UCSD-AML1 (cell line): ENCODE measurements at regions not wholly inside any gene's neighbourhood (a gene's known extent, or its start where the extent isn't known, plus 50 kb on each side); places are given as distances from the start of the nearest gene placed in this dataset.
"Not testable (repeated sequence)": the region's sequence is repeated elsewhere in the genome, so short reads cannot be mapped to it uniquely, and the experiment has no call there.

Experiments used
- DNase-seq: peaks from one replicate; lab custom pipeline; 2025; ENCODE audit not compliant: unreplicated experiment; lab: John Stamatoyannopoulos, UW

DNA sequence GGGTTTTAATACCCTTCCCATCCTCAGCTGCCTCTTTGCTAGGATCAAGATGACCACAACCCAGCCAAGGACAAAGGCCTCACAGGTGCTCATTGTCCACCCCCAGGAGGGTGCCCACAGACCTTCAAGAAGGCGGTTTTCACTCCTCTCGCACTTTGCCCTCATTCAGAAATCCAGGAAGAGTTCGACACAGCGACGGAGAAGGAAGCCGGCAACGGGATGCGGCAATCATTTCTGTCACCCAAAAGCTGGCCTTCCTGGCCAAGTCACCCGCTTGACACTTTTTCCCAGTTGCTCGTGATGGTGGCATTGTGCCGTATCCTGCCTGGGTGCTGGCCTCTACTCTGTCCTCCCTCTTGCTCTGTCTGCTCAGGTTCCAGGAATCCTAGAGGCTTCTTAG, 293.0 kb upstream of the ZNF337 start:
- DNase-seq = not testable (repeated sequence)

DNA sequence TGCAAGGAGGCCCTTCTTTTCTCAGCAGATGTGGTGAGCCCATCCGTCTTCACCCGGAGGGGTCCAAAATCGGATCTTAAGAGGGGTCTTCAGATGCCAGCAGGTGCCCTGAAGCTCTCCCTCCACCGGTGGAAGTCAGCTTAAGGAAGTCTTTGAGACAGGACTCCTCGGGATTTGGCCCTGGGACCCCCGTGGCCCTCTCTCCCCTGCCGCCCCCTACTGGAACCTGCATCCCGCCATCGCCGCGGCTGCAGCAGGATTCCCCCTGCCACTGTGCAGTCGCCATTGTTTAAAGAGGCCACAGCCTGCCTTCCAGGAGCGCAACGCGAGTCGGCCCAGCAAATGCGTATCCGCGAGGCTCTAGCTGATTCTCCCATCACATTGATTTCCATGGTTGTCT, 292.5 kb upstream of the ZNF337 start:
- no peak for DNase-seq

DNA sequence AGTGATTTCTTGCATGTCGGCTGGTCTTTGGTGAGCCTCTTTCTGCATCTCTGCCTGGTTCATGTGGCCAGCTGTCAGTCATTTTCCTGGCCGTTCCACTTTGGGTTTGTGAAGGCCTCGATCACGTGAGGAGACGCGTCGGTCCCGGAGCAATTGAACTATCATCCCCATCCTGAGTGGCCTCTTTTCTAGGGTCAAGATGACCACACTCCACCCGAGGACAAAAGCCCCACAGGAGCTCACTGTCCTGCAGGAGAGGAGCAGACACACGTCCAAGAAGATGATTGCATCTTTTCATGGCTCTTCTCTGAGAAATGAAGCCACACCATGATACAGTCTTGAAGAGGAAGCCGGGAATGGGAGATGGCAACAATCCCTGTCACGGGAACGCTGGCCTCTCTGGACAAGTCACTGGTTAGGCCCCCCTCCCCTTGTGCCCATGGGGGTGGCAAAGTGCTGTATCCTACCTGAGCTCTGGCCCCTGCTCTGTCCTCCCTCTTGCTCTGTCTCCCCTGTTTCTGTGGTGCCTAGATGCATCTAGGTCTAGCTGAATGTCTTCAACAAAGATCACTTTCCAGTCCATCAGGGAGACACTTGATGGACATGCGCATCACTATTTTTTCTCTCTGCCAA, 291.4 kb upstream of the ZNF337 start:
- not testable (repeated sequence) for DNase-seq

DNA sequence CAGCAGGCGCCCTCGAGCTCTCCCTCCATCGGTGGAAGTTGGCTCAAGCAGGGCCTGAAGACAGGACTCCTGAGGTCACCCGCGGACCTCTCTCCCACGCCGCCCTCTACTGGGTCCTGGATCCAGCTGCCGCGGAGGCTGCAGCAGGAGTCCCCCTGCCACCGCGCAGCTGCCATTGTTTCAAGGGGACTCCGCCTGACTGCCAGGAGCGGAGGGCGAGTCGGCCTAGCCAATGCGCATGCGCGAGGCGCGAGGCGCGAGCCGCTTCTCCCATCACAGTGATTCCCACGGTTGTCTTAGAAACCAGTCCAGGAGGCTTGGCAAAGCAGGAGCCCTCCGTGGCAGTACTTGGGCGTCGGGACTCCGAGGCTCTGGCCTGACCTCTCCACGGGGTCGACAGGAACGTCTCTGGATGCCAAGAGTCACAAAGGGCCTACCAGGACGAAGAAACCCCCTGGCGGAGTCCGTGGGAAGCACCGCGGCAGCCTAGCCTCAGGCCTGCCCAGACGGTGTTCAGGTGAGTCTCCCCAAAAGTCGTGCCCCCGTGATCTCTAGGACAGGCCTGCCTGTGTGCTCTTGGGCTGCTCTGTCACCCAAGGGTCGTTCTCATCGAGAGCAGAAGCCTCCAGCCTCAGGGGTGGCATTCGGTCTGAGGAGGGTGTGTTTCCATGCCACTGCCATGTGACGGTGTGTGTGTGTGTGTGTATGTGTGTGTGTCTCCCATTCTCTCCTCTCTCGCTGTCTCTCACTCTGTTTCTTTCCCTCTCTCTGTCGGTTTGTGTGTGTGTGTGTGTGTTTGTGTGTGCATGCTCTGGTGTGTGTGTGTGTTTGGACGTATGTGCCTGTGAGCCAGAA, 290.6 kb upstream of the ZNF337 start:
- DNase-seq = no peak

DNA sequence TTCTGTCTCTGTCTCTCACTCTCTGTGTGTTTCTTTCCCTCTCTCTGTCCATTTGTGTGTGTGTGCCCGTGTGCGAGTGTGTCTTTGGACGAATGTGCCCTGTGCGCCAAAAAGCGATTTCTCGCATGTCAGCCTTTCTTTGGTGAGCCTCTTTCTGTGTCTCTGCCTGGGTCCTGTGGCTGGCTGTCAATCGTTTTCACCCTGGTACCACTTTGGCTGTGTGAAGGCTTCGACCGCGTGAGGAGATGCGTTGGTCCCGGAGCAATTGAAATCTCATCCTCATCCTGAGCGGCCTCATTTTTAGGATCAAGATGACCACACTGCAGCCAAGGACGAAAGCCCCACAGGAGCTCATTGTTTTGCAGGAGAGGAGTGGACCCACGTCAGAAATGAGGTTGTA, 288.9 kb upstream of the ZNF337 start:
- no peak for DNase-seq

DNA sequence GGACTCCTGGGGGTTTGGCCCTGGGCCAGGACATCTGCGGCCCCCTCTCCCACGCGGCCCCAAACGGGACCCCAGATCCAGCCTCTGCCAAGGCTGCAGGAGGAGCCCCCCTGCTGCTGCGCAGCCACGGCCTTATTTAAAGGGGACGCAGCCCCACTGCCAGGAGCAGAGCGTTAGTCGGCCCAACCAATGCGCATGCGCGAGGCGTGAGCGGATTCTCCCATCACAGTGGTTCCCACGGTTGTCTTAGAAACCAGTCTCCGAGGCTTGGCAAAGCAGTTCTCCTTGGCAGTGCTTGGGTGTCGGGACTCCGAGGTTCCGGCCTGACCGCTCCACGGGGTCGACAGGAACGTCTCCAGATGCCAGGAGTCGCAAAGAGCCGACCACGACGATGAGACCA, 288.3 kb upstream of the ZNF337 start:
- no peak for DNase-seq

DNA sequence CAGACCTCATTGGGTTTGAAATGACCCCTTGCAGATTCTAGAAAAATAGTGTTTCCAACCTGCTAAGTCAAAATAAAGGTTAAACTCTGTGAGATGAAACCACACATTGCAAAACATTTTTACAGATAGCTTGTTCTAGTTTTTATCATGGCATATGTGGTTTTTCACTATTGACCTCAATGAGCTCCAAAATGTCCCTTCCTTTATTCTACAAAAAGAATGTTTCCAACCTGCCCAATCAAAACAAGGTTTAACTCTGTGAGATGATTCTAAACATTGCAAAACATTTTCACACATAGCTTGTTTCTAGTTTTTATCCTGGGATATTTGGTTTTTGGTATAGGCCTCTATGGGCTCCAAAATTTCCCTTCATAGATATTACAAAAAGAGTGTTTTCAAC, 286.0 kb upstream of the ZNF337 start:
- not testable (repeated sequence) for DNase-seq

DNA sequence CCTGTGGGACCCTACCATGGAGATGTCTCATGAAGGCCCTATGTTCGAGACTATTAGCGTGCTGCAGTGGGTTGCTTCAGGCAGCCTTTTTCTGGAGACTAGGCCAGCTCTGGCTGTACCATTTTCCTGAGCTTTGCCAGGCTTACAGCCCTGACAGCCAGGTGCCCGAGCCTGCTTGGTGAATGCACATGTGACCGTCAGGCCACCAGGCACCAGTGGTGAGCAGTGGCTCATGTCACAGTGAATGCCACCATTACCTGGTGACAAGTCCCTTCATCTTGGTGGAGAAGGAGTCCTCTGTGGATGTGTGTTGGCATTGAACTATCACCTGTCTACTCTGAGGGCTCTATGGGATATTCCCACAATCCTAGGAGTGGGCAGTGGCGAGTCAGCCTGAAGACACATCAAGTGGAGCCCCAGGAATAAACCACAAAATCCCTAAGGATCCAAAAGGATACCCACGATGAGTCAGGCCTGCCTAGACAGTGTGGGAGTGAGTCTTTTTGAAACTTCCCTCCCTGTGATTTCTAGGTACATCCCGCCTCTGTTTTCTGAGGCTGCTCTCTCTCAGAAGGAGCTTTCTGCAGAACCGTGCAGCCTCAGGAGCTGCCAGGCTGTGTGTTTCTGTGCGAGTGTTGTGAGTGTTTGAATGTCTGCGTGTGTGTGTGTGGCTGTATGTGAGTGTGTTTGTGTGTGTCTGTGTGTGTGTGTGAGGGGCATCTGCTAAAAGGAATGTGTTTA, 282.0 kb upstream of the ZNF337 start:
- DNase-seq = not testable (repeated sequence)

DNA sequence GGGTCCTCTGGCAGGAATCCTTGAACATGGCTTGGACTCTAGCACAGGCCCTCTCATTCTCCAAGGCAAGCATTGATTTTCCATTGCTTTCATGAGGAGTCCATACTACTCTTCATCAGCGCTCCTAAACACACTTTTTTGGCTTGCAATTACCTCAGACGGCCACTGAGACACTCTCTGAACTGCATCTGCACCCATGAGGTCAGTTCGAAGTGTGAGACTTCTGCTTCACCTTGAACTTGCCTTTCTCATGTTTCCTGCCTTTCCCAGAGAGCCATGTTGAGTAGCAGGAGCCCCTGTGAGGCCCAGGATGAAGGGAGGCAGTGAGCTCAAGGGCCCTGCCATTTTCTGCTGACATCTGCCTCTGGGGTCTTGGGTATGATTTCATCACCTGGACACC, 279.2 kb upstream of the ZNF337 start:
- DNase-seq = not testable (repeated sequence)

DNA sequence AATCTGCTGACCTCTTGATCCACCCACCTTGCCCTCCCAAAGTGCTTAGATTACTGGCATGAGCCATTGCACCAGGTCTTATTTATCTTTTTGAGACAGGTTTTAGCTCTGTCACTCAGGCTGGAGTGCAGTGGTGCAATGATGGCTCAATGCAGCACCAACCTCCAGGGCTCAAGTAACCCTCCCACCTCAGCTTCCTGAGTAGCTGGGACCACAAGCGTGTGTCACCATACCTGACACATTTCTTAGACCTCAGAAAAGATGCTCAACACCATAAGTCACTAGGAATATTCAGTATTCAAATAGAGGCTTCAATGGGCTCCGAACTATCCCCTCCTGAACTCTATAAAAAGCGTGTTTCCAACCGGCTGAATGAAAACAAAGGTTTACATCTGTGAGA, 268.6 kb upstream of the ZNF337 start:
- DNase-seq = not testable (repeated sequence)

DNA sequence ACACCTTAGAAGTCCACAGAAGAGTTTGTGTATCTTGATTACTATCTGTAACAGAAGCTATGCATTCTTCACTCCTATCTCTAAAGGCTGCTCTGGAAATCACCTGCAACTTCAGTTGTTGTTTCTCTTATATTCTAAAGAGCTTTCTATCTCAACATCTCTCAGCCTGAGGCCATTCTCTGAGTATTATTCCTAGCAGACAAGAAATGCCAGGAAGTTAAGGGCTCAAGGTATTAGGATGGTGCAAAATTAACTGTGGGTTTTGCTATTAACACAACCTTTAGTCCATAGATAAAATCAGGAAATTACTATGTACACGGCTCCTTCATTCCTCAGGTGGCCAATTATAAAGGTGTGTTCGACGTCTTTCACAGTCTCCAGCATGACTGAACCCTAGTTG, 257.2 kb upstream of the ZNF337 start:
- DNase-seq = not testable (repeated sequence)

DNA sequence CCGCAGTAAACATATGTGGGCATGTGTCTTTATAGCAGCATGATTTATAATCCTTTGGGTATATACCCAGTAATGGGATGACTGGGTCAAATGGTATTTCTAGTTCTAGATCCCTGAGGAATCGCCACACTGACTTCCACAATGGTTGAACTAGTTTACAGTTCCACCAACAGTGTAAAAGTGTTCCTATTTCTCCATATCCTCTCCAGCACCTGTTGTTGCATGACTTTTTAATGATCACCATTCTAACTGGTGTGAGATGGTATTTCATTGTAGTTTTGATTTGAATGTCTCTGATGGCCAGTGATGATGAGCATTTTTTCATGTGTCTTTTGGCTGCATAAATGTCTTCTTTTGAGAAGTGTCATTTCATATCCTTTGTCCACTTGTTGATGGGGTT, 238.6 kb upstream of the ZNF337 start:
- DNase-seq = not testable (repeated sequence)

DNA sequence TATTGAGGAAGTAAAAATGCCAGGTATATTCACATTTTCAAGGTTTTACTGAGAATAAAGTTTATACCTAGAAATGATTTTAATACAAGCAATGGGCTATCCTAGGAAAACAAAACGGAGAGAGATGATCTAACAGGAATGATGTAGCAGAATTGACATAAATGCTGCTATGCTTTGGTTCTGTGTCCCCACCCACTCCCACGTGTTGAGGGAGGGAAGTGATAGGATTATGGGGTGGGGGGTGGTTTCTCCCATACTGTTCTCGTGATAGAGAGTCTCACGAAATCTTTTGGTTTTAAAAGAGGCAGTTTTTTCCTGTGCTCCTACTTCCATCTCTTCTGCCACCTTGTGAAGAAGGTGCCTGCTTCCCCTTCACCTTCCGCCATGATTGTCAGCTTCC, 236.2 kb upstream of the ZNF337 start:
- DNase-seq = not testable (repeated sequence)

DNA sequence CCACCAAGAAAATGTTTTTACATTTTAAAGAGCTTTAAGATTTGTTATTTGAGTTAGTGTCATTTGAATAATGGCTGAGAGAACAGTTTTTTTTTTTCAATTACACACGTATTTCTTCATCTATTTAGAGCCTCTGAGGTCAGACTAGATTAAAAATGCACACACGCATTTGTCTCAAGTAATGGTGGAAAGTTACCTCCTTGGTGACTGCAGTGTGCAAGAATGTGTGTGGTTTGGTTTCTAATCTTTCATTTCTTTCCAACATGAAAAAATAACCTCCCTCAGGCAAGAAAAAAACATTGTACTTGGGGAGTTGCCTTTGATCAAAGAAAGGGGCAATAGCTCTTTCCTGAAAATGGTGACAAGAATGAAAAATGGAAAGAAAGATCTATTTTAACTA, 235.5 kb upstream of the ZNF337 start:
- DNase-seq = not testable (repeated sequence)

DNA sequence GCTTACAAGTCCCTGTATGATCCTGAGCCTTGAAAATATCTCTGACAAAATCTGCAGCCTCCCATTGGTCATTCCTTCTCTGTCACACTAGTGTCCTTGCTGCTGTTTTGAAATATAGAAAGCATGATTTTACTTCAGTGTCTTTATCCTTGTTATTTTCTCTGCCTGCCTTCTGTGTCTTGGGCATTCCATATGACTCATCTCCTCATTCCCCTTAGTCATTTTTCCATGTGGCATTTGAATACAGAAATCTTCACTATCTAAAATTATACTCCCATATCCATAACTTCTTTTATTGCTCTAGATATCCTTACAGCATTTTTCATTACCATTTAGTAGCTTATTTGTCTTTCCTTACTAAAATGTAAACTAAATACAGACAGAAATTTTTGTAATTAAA, 205.7 kb upstream of the ZNF337 start:
- DNase-seq = not testable (repeated sequence)

DNA sequence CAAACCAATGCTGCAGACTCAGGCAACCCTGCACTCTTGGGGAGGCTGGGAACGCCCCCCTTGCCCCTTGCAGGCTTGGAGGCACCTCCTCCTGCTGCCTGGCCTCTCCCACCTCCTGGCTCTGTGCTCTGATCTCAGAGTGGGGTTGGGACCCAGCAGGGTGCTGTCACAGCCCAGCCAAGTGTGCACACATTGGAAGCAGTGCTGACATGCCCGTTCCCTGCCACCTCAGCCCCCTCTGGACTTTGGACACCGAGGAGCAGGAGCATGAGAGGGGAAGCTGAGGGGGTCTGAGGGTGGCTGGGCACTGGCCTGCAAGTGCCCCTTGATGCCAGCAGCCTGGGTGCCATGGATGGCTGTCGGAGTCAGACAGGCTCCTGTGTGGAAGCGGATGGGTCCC, 202.0 kb upstream of the ZNF337 start:
- DNase-seq = not testable (repeated sequence)

DNA sequence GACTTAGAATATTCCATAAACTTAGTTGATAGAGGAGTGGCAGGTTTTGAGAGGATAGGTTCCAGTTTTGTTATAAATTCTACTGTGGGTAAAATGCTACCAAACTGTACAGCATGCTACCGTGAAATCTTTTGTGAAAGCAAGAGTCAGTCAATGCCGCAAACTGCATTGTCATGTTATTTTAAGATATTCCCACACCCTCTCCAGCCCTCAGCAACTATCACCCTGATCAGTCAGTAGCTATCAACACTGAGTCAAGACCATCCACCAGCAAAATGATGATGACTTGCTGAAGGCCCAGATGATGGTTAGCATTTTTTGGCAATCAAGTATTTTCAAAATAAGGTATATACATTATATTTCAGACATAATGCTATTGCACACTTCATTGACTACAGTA, 182.4 kb upstream of the ZNF337 start:
- not testable (repeated sequence) for DNase-seq

DNA sequence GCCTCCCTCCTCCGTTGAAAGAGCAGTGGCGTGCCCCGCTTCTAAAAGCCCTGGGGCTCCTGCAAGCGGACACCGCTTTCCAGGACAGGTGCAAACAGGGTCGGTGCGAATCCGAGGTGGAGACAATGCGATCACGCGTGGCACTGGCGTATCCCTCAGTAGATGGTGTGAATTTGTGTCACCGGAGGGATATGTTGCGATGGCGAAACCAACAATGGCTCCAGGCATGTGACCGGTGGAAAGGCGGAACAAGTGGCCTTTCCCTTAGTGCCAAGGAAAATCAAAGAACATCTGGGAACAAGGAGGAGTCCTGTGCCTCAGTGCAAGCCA, 172.0 kb upstream of the ZNF337 start:
- not testable (repeated sequence) for DNase-seq

DNA sequence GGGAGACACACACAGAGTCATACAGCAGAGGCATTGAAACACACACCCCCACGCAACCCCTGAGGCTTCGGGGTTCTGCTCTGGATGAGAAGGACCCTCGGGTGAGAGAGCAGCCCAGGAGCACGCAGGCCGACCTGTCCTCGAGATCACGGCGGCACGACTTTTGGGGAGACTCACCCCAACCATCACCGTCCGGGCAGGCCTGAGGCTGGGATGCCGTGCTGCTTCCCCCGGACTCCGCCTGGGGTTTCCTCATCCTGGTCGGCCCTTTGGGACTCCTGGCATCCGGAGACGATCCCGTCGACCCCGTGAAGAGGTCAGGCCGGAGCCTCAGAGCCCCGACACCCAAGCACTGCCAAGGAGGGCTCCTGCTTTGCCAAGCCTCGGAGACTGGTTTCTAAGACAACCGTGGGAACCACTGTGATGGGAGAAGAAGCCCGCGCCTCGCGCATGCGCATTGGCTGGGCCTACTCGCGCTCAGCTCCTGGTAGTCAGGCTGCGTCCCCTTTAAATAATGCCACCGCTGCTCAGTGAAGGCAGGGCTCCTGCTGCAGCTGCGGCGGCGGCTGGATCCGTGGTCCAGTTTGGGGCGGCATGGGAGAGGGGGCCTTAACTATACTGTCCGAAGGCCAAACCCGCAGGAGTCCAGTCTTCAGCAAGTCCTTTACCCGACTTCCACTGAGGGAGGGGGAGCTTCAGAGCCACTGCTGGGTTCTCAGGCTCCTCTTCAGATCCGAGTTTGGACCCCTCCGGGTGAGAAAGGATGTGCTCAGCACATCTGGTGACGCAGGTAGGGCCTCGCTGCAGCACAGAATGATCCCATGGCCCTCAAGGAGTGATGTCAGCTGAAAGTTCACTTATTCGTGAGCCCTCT, 171.4 kb upstream of the ZNF337 start:
- no peak for DNase-seq

DNA sequence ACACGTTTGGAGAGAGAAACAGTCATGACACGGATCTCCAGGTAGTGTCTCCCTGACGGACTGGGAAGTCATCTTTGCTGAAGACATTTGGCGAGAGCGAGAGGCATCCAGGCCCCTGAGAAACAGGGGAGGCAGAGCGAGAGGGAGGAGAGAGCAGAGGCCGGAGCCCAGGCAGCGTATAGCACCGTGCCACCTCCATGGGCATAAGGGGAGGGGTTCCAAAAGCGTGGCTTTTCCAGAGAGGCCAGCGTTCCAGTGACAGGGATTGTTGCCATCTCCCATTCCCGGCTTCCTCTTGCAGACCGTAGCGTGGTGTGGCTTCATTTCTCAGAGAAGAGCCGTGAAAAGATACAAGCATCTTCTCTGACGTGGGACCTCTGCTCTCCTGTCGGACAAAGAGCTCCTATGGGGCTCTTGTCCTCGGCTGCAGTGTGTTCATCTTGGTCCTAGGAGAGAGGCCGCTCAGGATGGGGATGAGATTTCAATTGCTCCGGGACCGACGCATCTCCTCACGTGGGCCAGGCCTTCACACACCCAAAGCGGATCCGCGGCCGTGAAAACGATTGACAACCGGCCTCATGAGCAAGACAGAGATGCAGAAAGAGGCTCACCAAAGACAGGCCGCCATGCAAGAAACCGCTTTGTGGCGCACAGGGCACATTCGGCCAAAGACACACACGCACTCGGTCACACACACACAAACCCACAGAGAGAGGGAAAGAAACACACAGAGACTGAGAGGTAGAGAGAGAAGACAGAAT, 170.5 kb upstream of the ZNF337 start:
- DNase-seq = not testable (repeated sequence)
